ENCODE measurements at regions not wholly inside any gene's neighbourhood (a gene's known extent, or its start where the extent isn't known, plus 50 kb on each side); places are given as distances from the start of the nearest gene placed in this dataset.

- no peak overlapping the region for H3K9ac ChIP-seq (ENCODE audit: control insufficient read depth, extremely low read depth, insufficient read depth, low read length)
- H3K4me2 ChIP-seq (ENCODE audit: control insufficient read depth, extremely low read depth, insufficient read depth, low read depth, low read length), result no peak overlapping the region
- H3K9me1 ChIP-seq (ENCODE audit: control insufficient read depth, extremely low read depth, insufficient read depth, low read length), result no peaks in the 10 kb centered on the region
- FAIRE-seq (no peak), DNase-seq (ENCODE audit: low read depth, low spot score) (no peak)
- H4K20me1 ChIP-seq (ENCODE audit: control insufficient read depth, extremely low read depth, insufficient read depth, low read length), result no peaks in the 10 kb centered on the region
- H3K27me3 ChIP-seq (ENCODE audit: control insufficient read depth, extremely low read depth, insufficient read depth, low read length), result no peaks in the 10 kb centered on the region
- no peaks in the 10 kb centered on the region for H3K79me2 ChIP-seq (ENCODE audit: control insufficient read depth, insufficient read depth, low read length)
- H2AFZ ChIP-seq (ENCODE audit: control insufficient read depth, low read length), result no peak overlapping the region
- H3K36me3 ChIP-seq (ENCODE audit: control insufficient read depth in 2 of 2, extremely low read depth in 1 of 2, insufficient read depth in 2 of 2, low read length in 2 of 2), result no peaks in the 10 kb centered on the region
- no peaks in the 10 kb centered on the region for H3K4me1 ChIP-seq (ENCODE audit: control insufficient read depth, extremely low read depth, insufficient read depth, low read length)
- TF ChIP-seq EZH2 (IDR thresholded peaks at IDR 0.05; ENCODE audit: low read length), result no peak
- no peak for TF ChIP-seq CTCF (optimal IDR thresholded peaks at IDR 0.05 in 1 of 3, IDR thresholded peaks at IDR 0.05 in 1 of 3, conservative IDR thresholded peaks at IDR 0.05 in 1 of 3; ENCODE audit: extremely low read depth in 1 of 3, insufficient read depth in 2 of 3, low read length in 3 of 3)
- H3K4me3 ChIP-seq (ENCODE audit: control insufficient read depth in 2 of 3, extremely low read depth in 1 of 3, insufficient read depth in 2 of 3, low read depth in 1 of 3, low read length in 3 of 3), result no peak overlapping the region
- H3K27ac ChIP-seq (ENCODE audit: control insufficient read depth, insufficient read depth, low read length), result no peak overlapping the region
- dilution Hi-C loops (cut with MboI; ENCODE audit: extremely low pct_ligation_motif_present, low sequenced_read_pairs), result no loop called here
- H3K9me3 ChIP-seq (ENCODE audit: control insufficient read depth, low read depth, low read length), result peaks cover 9% of the 10 kb centered on the region
Measured at GRCh38 chr2:19146867-19147266, 211.6 kb downstream of the OSR1 start.

GRCh38 chr2:19141234-19142004 lies 217.0 kb downstream of the OSR1 start:
- no peaks in the 10 kb centered on the region for H3K27me3 ChIP-seq (ENCODE audit: control insufficient read depth, extremely low read depth, insufficient read depth, low read length)
- FAIRE-seq, result no peak
- no peak for TF ChIP-seq EZH2 (IDR thresholded peaks at IDR 0.05; ENCODE audit: low read length)
- TF ChIP-seq CTCF (optimal IDR thresholded peaks at IDR 0.05 in 1 of 3, IDR thresholded peaks at IDR 0.05 in 1 of 3, conservative IDR thresholded peaks at IDR 0.05 in 1 of 3; ENCODE audit: extremely low read depth in 1 of 3, insufficient read depth in 2 of 3, low read length in 3 of 3), result no peak
- H4K20me1 ChIP-seq (ENCODE audit: control insufficient read depth, extremely low read depth, insufficient read depth, low read length), result no peaks in the 10 kb centered on the region
- H3K36me3 ChIP-seq (ENCODE audit: control insufficient read depth in 2 of 2, extremely low read depth in 1 of 2, insufficient read depth in 2 of 2, low read length in 2 of 2), result no peaks in the 10 kb centered on the region
- no peaks in the 10 kb centered on the region for H3K9me3 ChIP-seq (ENCODE audit: control insufficient read depth, low read depth, low read length)
- no peak overlapping the region for H3K4me2 ChIP-seq (ENCODE audit: control insufficient read depth, extremely low read depth, insufficient read depth, low read depth, low read length)
- H3K4me3 ChIP-seq (ENCODE audit: control insufficient read depth in 2 of 3, extremely low read depth in 1 of 3, insufficient read depth in 2 of 3, low read depth in 1 of 3, low read length in 3 of 3), result no peak overlapping the region
- H3K4me1 ChIP-seq (ENCODE audit: control insufficient read depth, extremely low read depth, insufficient read depth, low read length), result peaks cover 9% of the 10 kb centered on the region
- dilution Hi-C loops (cut with MboI; ENCODE audit: extremely low pct_ligation_motif_present, low sequenced_read_pairs), result no loop called here
- DNase-seq (ENCODE audit: low read depth, low spot score), result no peak
- no peaks in the 10 kb centered on the region for H3K9me1 ChIP-seq (ENCODE audit: control insufficient read depth, extremely low read depth, insufficient read depth, low read length)
- H3K79me2 ChIP-seq (ENCODE audit: control insufficient read depth, insufficient read depth, low read length), result no peaks in the 10 kb centered on the region
- H3K27ac ChIP-seq (ENCODE audit: control insufficient read depth, insufficient read depth, low read length), result no peak overlapping the region
- no peak overlapping the region for H2AFZ ChIP-seq (ENCODE audit: control insufficient read depth, low read length)
- no peak overlapping the region for H3K9ac ChIP-seq (ENCODE audit: control insufficient read depth, extremely low read depth, insufficient read depth, low read length)

Measured in keratinocyte (primary cell).